Endothelial cell of umbilical vein (primary cell): ENCODE measurements at regions not wholly inside any gene's neighbourhood (a gene's known extent, or its start where the extent isn't known, plus 50 kb on each side); places are given as distances from the start of the nearest gene placed in this dataset.

Experiments
- MAX ChIP-seq: IDR thresholded peaks from 2 replicates; pipeline ENCODE4 v1.6.1; 2011; ENCODE audit not compliant: insufficient read depth, insufficient read length
- POLR2A ChIP-seq: IDR thresholded peaks from 2 replicates; pipeline ENCODE4 v1.6.1; 2012; ENCODE audit warnings: low read depth, mild to moderate bottlenecking, control low read depth, low read length
- TF ChIP-seq, protein P1 (sequence below), 2 donors: IDR thresholded peaks; 1 replicate in 1 of 2; 2 replicates in 1 of 2; pipeline ENCODE4 v1.5.1; 2011; ENCODE audit warnings: low read length in 2 of 2, mild to moderate bottlenecking in 2 of 2, moderate library complexity in 2 of 2, control low read depth in 1 of 2, inconsistent platforms in 1 of 2, low read depth in 1 of 2; ENCODE audit not compliant: insufficient read depth in 1 of 2; ENCODE audit errors: extremely low read depth in 1 of 2

GRCh38 chr6:90967471-90967870 is 380.6 kb upstream of the MAP3K7 start:
- no peak for TF ChIP-seq POLR2A
- no peak for TF ChIP-seq MAX
- TF ChIP-seq, protein P1, sequence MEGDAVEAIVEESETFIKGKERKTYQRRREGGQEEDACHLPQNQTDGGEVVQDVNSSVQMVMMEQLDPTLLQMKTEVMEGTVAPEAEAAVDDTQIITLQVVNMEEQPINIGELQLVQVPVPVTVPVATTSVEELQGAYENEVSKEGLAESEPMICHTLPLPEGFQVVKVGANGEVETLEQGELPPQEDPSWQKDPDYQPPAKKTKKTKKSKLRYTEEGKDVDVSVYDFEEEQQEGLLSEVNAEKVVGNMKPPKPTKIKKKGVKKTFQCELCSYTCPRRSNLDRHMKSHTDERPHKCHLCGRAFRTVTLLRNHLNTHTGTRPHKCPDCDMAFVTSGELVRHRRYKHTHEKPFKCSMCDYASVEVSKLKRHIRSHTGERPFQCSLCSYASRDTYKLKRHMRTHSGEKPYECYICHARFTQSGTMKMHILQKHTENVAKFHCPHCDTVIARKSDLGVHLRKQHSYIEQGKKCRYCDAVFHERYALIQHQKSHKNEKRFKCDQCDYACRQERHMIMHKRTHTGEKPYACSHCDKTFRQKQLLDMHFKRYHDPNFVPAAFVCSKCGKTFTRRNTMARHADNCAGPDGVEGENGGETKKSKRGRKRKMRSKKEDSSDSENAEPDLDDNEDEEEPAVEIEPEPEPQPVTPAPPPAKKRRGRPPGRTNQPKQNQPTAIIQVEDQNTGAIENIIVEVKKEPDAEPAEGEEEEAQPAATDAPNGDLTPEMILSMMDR (IDR thresholded peaks at IDR 0.05; ENCODE audit: extremely low read depth in 1 of 2, insufficient read depth in 1 of 2, low read depth in 1 of 2, low read length in 2 of 2) = no peak
